HG03097 (cell line): ENCODE measurements at regions not wholly inside any gene's neighbourhood (a gene's known extent, or its start where the extent isn't known, plus 50 kb on each side); places are given as distances from the start of the nearest gene placed in this dataset.

Source experiments
- ATAC-seq: cut with Tn5 transposase; IDR thresholded peaks from one replicate; pipeline ENCODE4 v1.9.1; 2021; ENCODE audit not compliant: unreplicated experiment, low FRiP score

DNA sequence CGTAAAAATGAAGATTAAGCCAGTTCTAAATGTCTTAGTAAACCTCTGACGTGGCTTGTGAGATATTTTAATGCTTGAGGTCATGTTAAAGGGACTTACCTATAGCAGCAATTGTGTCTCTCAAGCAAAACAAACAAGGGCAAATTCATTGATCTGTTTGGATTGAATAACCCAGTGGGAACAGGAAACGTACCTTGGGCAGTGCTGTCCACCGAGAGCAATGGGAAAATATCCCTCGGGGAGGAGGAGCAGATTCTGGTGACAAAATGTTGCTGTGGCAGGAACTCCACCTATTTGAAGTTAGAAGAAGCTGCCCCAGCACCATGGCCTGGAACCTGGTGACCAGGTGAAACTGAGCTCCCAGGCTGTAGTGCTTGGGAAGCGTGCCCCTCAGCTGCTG lies 107.1 kb upstream of the FZD8 start:
- no peak for ATAC-seq

DNA sequence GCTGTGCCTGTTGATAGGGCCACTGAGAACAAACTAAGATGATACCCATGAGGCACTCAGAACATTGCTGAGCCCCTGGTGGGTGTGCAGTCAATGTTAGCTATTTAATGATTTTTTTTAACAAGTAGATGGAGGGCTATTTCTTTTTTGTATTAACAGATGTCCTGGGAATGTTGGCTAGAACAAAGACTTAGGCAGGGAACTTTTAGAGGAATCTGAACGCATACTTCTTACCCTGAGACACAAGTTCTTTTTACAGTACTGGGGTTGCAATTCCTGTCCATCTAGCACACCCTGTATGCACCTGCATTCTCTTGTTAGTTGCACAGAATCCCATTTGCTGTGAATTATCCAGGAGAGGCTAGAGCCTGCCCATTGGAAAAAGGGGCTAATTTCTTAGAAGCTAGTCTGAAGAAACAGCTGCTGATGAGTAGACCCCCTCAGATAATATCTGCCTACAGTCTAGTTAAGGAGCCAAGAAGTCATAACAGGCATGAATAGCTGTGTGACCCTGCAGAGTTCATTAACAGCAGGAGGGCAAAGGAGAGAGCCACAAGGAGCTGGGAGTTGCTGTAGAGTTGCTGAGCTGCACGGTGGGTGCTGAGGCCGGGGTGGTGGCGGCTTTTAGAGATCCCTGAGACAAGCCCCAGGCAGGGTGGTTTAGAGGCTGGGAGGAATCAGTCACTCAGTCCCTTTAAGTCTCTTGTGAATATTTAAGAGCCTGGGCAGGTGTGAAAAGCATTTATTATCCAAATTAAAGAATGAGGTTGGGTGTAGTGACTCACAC lies 103.7 kb upstream of the FZD8 start:
- no peak for ATAC-seq

DNA sequence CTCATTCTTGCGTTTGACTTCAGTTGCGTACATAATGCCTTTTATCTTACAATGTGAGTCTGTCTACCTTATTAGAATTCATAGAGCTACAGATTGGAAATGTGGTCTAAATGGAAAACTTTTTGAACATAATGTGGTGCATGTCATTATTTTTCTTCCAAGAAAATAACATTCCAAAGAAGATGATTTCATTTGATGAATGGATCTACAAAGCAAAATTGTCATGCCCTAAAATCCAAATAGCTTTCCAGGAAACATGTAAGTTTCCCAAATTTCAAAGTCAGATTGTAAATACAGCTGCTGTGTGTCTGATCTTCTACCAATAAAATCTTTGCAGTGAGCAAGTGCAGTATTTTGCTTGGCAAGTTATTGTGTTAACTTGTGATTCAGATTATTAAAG lies 101.8 kb upstream of the FZD8 start:
- no peak for ATAC-seq

DNA sequence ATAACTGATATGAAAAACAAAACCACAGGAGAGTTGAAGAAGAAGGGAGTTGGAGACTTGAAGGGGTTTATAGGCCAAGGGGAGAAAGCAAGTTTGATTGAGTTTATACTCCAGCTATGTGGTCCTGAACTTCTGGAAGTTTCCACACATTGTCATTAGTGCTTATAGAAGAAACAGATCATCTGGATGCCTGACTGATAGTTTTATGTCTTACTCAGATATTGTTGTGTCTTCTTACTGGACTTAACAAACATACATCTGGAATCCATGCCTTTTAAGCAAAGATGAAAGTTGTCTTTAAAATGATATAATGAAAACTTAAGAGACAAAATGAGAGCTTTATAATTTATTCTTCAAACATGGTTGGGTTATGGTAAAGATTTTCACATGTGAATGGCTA lies 101.3 kb upstream of the FZD8 start:
- ATAC-seq, result no peak

DNA sequence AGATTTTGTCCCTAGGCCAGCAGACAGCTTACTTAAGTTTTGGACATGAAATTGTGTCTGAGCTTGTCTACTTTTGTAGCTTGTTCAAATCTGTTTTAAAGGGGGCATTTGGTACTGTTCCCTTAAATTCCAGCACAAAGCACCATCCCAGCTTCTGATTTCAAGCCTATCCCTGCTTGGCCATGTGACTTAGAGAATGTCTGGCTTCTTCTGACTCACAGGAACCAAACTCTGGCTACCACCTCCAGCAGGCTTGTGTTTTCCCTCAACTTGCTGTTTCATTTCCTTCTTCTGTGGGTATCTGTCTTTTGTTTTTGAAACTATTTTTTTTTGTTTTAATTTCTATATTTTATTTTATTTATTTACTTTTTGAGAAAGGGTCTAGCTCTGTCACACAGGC lies 97.9 kb upstream of the FZD8 start:
- no peak for ATAC-seq

DNA sequence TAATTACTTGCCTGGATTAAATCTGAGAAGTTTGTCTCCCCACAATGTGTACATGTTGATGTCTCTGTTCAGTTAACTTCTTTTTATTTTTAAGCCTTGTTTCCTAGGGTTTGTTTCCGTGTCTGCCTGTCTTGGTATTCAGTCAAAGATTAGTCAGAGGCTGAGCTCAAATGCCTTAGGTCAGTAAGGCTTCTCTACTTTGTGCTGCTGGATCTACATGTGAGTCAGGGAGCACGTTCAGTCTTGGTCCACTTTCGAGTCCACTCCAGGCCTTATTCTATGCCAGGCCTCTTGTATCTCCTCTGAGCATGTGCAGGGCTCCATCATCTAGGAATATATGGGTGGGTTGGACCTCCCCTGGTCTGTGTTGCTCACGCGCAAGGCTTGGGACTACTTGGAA lies 93.3 kb upstream of the FZD8 start:
- ATAC-seq, result no peak

DNA sequence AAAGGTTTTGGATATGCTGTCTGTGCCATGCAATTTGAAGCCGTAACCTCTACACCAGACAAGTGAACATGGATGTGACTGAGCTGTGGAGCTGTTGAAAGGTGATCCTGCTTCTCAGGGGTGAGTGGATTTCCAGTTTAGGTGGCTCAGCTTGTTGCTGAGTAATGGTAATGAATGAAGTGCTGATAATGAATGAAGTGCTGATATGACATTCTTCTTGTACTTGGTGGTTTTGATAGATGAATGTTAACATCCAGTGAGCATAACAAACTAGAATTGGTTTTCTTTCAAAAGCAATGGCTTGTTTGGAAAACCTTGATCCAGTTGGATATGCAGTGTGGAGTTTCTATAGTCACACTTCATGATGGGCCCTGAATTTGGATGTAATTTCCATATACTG lies 89.7 kb upstream of the FZD8 start:
- no peak for ATAC-seq

DNA sequence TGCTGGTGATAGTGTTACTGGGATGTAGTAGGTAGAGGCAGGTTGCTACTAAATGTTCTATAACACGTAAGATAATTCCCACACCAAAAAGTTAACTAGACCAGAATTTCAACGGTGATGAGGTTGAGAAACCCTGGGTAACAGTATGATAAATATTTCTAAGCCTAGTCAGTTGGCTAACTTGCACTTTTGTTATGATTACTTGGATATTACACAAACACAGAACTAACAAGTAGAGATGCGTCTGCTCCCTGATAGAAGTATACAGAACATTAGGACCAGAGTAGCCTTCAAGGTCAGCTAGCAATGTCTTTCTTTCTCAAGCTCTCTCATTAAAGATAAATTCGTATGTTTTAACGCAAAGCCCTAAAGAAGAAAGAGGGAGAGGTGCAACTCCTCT lies 86.2 kb upstream of the FZD8 start:
- no peak for ATAC-seq

DNA sequence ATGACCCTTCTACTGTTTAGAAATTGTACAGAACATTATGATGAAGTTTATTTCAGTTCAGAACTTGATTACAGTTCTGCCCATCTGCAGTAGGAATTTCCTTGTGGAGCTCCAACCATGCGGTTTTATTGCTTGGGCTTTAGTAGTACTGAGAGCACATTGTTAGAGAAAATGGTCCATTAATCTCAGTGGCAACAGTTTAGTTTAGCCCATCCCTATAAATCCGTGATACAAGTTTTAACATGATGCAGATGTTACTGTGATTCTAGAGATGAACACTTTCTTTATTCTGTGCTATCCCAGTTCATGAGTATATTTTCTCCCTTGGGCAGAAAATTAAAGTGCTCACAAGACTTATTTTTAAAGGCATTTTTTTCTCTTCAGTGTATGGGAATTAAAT lies 84.8 kb upstream of the FZD8 start:
- ATAC-seq, result no peak

DNA sequence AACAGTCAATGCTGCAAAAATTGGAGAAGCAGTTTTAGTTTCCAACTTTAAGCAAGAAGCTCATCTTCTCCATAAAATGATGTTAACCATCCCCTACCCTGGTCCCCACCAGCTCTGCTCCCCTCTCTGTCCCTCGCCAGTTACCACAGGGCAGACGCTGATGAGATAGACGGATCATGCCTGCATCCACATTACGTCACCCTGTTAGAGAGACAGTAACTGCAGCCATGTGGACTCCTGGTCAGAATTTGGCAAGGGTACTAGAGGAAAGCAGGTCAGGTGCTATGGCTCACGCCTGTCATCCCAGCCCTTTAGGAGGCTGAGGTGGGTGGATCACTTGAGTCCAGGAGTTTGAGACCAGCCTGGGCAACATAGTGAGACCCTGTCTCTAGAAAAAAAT lies 81.9 kb upstream of the FZD8 start:
- no peak for ATAC-seq

DNA sequence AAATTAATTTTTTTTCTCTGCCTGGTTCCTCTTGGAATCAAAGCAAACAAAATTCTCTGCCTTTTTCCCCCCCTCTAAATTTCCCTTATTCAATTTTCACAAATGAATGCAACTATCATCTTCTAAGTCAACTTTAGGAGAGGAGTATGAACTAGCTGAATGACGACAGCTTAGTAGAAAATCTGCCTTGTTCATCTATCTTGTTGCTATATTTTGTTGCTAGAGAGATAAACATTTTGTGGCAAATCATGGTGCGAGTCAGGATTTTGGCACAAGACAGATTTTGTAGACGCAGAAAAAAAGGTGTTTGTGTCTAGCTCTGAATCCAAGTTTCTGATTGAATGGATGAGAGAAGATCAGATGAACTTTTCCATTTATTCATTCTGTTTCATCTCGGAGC lies 81.0 kb upstream of the FZD8 start:
- ATAC-seq, result no peak

DNA sequence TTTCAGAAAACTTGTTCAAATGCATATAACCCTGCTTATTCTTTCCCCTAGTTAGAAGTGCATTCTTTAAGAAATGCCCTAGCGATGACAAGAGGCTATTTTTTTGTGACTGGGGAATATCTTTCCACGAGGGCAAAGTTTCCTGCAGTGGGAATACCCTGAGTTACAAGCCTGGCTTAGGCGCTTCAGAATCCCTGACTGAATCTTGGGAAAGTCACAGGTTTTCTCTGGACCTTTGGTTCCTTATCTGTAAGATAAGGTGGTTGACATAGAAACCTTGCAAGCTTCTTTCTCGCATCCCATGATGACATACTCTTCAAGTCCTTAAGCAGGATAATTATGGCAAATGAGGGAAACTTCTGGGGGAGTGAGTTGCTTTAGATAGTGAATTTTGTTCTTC lies 80.5 kb upstream of the FZD8 start:
- ATAC-seq, result no peak

DNA sequence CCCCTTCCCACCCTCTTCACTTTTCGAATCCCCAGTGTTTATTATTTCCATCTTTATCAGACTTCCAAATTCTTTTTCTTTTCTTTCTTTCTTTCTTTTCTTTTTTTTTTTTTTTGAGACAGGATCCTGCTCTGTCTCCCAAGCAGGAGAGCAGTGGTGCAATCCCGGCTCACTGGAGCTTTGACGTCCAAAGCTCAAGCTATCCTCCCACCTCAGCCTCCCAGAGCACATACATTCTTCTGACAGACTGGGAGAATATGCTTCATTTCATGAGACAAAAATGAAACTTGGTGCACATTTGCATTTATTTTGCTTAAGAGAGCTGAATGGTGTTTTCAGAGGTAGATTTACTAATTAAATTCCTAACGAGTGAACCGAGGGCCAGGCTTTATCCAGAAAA lies 80.1 kb upstream of the FZD8 start:
- ATAC-seq, result no peak

DNA sequence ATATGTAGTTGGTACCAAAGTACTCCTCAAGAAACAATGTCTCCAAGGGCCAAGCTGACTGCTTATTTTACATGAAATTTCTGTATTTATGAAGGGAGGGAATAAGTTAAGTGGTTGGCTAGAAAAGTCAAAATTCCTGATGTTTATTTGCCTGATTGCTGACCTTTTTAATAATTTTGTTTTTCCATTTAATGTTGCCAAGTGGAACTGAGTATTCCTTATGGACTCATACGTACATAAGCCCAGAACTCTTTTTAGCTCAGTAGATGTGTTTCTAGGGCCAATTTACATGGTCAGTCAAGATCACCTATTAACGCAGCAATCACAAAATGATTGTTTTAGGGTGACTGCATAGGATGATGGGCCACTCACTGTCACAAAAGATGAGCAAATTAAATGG lies 78.3 kb upstream of the FZD8 start:
- no peak for ATAC-seq

DNA sequence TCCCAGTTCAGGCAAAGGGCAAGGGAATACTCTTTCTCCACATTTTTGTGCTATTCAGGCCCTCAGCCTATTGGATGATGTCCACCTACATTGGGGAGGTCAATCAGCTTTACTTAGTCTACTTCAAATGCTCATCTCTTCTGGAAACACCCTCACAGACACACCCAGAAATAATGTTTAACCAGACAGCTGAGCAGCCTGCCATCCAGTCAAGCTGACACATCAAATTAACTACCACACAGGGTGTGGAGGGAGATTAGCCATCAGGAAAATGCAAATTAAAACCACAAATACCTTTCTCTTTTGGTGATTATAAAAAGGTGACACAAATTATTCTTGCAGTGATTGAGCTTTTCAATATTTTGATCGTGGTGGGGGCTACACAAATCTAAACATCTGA lies 74.7 kb upstream of the FZD8 start:
- no peak for ATAC-seq

DNA sequence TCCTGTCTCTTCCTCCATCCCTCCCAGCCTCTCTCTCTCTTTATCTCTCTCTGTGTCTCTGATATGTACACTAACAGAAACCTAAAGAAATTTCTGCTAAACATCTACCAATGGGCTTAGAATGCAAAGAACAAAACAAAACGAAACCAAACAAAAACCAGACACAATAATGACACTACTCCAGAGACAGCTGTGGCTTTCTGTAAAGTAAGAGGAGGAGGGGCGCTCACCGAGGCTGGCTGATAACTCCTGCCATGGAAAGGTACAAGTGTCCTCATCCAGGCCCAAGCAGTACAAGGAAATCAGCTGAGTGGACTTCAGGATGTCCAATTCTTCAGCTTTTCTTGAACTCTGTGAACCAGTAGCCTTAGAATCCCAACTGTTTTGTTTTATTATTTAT lies 70.4 kb upstream of the FZD8 start:
- no peak for ATAC-seq

DNA sequence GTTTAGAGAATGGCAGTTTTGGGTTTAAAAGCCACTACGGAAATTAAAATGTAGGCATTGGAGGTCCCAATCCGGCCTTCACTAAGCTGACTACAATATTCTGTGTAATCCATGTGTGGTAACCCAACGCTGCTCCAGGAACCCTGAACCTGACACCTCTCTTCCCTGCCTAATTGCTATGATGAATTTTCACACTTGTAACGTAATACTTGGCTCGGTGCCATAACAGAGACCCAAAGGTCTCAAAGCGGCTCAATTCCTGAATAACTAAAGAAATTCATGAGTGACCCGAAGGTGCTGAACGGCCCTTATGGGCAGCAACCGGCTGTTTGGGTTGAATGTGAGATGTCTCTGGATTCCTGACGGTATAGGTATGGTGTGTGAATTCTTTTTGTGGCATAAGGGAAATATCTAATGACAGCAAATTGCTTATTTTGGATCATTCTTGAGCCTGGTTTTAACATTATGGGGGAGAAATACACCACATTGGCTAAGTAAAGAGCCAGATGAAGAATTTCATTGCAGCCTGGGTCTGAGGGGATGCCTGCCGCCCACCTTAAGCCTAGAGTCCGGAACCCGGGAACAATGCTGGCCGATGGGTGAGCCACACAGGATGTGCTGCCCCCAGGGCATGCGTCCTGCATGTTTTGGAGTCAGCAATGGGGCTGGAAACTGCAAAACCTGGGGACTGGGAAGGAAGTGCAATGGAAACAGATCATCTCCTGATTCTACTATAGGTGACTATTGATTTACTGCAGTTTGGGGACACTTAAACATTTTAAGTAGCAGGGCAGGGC lies 69.7 kb upstream of the FZD8 start:
- ATAC-seq, result no peak

DNA sequence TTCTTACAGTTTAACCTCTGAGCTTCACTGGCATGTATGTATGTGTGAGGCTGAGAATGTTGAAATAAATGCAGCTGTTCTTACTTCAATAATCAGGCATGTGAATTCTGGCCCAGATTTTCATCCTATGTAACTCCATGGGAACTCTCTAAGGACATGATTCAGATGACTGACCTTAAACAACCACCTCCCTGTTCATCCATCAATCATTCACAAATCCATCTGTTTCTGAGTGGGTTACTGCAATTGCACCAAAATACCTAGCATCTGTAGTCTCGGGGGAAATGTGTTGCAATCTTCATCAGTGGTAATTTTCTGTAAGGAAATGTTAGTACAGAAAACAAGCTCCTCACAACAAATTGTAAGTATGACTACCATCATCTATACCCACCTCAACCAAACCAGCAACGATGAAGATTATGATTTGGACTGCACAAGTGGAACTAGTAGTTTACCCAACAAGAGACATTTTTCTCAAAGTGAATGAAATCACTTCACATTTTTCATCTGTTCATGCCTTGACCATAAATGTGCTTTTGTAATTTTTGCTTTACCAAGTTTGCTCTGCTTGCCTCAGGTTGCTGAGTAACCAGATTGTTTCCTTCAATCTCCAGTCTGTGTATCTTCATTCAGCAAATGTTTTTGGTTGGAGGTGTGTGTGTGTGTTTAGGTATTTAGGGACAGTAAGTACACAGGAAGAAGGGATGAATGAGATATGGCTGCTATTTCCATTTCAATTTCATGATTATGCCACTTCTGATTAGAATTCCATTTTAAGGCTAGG lies 65.7 kb upstream of the FZD8 start:
- no peak for ATAC-seq

DNA sequence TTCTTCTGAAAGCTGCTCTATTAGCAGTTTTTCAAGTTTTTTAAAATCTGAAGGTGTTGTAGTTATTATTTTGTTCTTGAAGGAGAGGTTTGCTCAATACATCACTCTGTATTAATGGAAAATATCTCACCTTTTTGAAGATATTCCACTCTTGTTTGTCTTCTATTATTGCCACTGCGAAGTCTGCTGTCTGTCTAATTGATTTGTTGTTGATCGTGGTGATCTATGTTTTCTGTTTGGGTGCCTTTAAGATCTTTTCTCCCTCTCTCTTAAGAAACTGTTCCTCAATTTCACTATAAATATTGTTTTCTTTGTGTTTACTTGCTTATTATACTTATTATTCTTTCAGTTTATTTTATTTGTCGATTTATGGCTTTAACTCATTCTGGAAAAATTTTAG lies 64.9 kb upstream of the FZD8 start:
- no peak for ATAC-seq

DNA sequence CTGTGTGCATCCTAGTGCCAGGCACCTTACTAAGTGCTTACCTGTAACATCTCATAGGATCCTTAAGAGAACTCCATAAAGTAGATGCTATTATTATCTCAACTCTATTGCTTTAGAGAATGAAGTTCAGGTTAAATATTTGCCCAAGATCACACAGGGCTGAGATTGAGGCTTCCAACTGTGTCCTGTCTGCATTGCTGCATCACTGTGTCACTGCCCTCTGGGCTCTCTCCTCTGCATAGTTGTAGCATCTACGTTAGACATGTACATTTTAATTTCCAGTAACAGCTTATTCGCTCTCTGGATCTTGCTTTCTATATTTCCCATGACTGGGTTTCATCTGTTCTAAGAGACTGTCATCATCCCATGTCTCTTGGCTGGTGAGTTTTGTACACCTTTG lies 63.6 kb upstream of the FZD8 start:
- no peak for ATAC-seq

DNA sequence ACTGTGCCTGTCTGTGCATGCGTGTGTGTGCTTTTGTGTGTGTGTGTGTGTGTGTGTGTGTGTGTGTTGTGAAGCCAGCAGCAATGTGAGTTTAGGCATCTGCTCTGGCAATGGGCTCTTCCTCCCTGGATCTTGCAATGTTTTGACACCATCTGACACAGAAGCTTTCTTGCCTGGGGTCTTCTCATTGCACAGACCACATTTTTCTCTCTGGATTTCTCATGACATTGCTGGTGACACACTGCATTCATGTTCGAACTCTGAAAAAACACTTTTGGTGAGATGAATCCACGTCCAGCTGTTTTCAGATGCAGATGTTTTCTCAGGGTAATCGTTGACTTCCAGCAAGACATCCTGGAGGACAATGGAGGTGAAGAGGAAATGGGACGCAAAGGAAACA lies 63.0 kb upstream of the FZD8 start:
- ATAC-seq, result no peak

DNA sequence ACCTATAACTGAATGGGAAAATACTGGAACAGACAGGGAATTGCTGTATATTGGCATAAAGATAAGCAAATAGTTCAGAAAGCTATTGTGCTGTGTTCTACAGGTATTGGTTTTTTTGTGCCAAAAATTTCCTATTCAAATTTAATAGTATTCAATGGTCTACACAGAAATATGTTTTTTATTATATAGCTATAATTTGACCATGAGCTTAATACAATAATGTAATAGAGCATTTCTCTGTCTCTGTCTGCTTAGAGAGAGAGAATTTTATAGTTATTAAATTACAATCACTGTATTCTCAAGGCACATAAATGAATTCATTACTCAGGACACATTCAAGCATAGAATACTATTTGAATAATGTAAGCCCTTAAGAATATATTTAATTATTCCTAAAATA lies 62.3 kb upstream of the FZD8 start:
- no peak for ATAC-seq
